ENCODE measurements at regions not wholly inside any gene's neighbourhood (a gene's known extent, or its start where the extent isn't known, plus 50 kb on each side); places are given as distances from the start of the nearest gene placed in this dataset.
"Not testable (repeated sequence)": the region's sequence is repeated elsewhere in the genome, so short reads cannot be mapped to it uniquely, and the experiment has no call there.

- WGBS (ENCODE audit: insufficient coverage) = 50% methylated on average over 3 of the region's 9 CpGs
- Histone ChIP-seq H3K27me3 (ENCODE audit: control insufficient read depth, insufficient read depth, low read length) (no peaks in the 10 kb centered on the region), H3K4me1 (ENCODE audit: control insufficient read depth, insufficient read depth, low read length) (no peaks in the 10 kb centered on the region), H3K36me3 (ENCODE audit: control insufficient read depth, insufficient read depth, low read length) (no peaks in the 10 kb centered on the region), H3K9me3 (replicated peaks; ENCODE audit: control insufficient read depth, low read depth, low read length) (no peaks in the 10 kb centered on the region), H3K27ac (ENCODE audit: low read length) (no peak overlapping the region), H3K4me3 (ENCODE audit: low read length) (no peak overlapping the region)
- no peak for DNase-seq
Measured at GRCh38 chr5:38695021-38695958, 138.8 kb upstream of the LIFR start.

GRCh38 chr5:38697013-38697412 lies 140.6 kb upstream of the LIFR start:
- H3K36me3 ChIP-seq (ENCODE audit: control insufficient read depth, insufficient read depth, low read length) = no peaks in the 10 kb centered on the region
- H3K9me3 ChIP-seq (replicated peaks; ENCODE audit: control insufficient read depth, low read depth, low read length) = no peaks in the 10 kb centered on the region
- no peaks in the 10 kb centered on the region for H3K4me1 ChIP-seq (ENCODE audit: control insufficient read depth, insufficient read depth, low read length)
- no peak overlapping the region for H3K27ac ChIP-seq (ENCODE audit: low read length)
- no peak overlapping the region for H3K4me3 ChIP-seq (ENCODE audit: low read length)
- no peaks in the 10 kb centered on the region for H3K27me3 ChIP-seq (ENCODE audit: control insufficient read depth, insufficient read depth, low read length)
- peak; percentile 38 for DNase-seq

- not testable (repeated sequence) for H3K27ac ChIP-seq (ENCODE audit: low read length); DNase-seq; H3K4me1 ChIP-seq (ENCODE audit: control insufficient read depth, insufficient read depth, low read length); H3K4me3 ChIP-seq (ENCODE audit: low read length); H3K9me3 ChIP-seq (replicated peaks; ENCODE audit: control insufficient read depth, low read depth, low read length); H3K36me3 ChIP-seq (ENCODE audit: control insufficient read depth, insufficient read depth, low read length); H3K27me3 ChIP-seq (ENCODE audit: control insufficient read depth, insufficient read depth, low read length)
- WGBS (ENCODE audit: insufficient coverage) = no CpG with 5 or more reads among the region's 4 CpGs
Measured at GRCh38 chr5:38705529-38705928, 140.3 kb upstream of the OSMR start.

GRCh38 chr5:38706376-38706775 lies 139.4 kb upstream of the OSMR start:
- DNase-seq = no peak
- H3K36me3 ChIP-seq (ENCODE audit: control insufficient read depth, insufficient read depth, low read length) = no peaks in the 10 kb centered on the region
- H3K4me1 ChIP-seq (ENCODE audit: control insufficient read depth, insufficient read depth, low read length) = no peaks in the 10 kb centered on the region
- 40% methylated on average over 1 of the region's 3 CpGs for WGBS (ENCODE audit: insufficient coverage)
- H3K9me3 ChIP-seq (replicated peaks; ENCODE audit: control insufficient read depth, low read depth, low read length) = no peaks in the 10 kb centered on the region
- H3K4me3 ChIP-seq (ENCODE audit: low read length) = no peak overlapping the region
- H3K27me3 ChIP-seq (ENCODE audit: control insufficient read depth, insufficient read depth, low read length) = no peaks in the 10 kb centered on the region
- no peak overlapping the region for H3K27ac ChIP-seq (ENCODE audit: low read length)

- no peaks in the 10 kb centered on the region for H3K4me1 ChIP-seq (ENCODE audit: control insufficient read depth, insufficient read depth, low read length)
- 86% methylated on average over 4 of the region's 10 CpGs for WGBS (ENCODE audit: insufficient coverage)
- no peak overlapping the region for H3K4me3 ChIP-seq (ENCODE audit: low read length)
- no peak overlapping the region for H3K27ac ChIP-seq (ENCODE audit: low read length)
- no peaks in the 10 kb centered on the region for H3K36me3 ChIP-seq (ENCODE audit: control insufficient read depth, insufficient read depth, low read length)
- no peaks in the 10 kb centered on the region for H3K9me3 ChIP-seq (replicated peaks; ENCODE audit: control insufficient read depth, low read depth, low read length)
- no peak for DNase-seq
- no peaks in the 10 kb centered on the region for H3K27me3 ChIP-seq (ENCODE audit: control insufficient read depth, insufficient read depth, low read length)
Measured at GRCh38 chr5:38707352-38708210, 138.2 kb upstream of the OSMR start.

- Histone ChIP-seq H3K36me3 (ENCODE audit: control insufficient read depth, insufficient read depth, low read length) (no peaks in the 10 kb centered on the region), H3K4me1 (ENCODE audit: control insufficient read depth, insufficient read depth, low read length) (no peaks in the 10 kb centered on the region), H3K4me3 (ENCODE audit: low read length) (no peak overlapping the region), H3K27ac (ENCODE audit: low read length) (no peak overlapping the region), H3K27me3 (ENCODE audit: control insufficient read depth, insufficient read depth, low read length) (no peaks in the 10 kb centered on the region), H3K9me3 (replicated peaks; ENCODE audit: control insufficient read depth, low read depth, low read length) (no peaks in the 10 kb centered on the region)
- no peak for DNase-seq
- no CpG with 5 or more reads among the region's 2 CpGs for WGBS (ENCODE audit: insufficient coverage)
Measured at GRCh38 chr5:38709678-38710306, 136.0 kb upstream of the OSMR start.

GRCh38 chr5:38710627-38711026 lies 135.2 kb upstream of the OSMR start:
- WGBS (ENCODE audit: insufficient coverage) = 39% methylated on average over 2 of the region's 2 CpGs
- Histone ChIP-seq H3K4me1 (ENCODE audit: control insufficient read depth, insufficient read depth, low read length) (no peaks in the 10 kb centered on the region), H3K4me3 (ENCODE audit: low read length) (no peak overlapping the region), H3K27me3 (ENCODE audit: control insufficient read depth, insufficient read depth, low read length) (no peaks in the 10 kb centered on the region), H3K36me3 (ENCODE audit: control insufficient read depth, insufficient read depth, low read length) (no peaks in the 10 kb centered on the region), H3K9me3 (replicated peaks; ENCODE audit: control insufficient read depth, low read depth, low read length) (no peaks in the 10 kb centered on the region), H3K27ac (ENCODE audit: low read length) (no peak overlapping the region)
- no peak for DNase-seq

- H3K9me3 ChIP-seq (replicated peaks; ENCODE audit: control insufficient read depth, low read depth, low read length) = no peaks in the 10 kb centered on the region
- no peaks in the 10 kb centered on the region for H3K27me3 ChIP-seq (ENCODE audit: control insufficient read depth, insufficient read depth, low read length)
- no peak for DNase-seq
- no peak overlapping the region for H3K27ac ChIP-seq (ENCODE audit: low read length)
- WGBS (ENCODE audit: insufficient coverage) = 81% methylated on average over 2 of the region's 3 CpGs
- no peaks in the 10 kb centered on the region for H3K4me1 ChIP-seq (ENCODE audit: control insufficient read depth, insufficient read depth, low read length)
- H3K4me3 ChIP-seq (ENCODE audit: low read length) = no peak overlapping the region
- H3K36me3 ChIP-seq (ENCODE audit: control insufficient read depth, insufficient read depth, low read length) = no peaks in the 10 kb centered on the region
Measured at GRCh38 chr5:38712391-38712790, 133.4 kb upstream of the OSMR start.

- H3K4me3 ChIP-seq (ENCODE audit: low read length) = no peak overlapping the region
- no peak overlapping the region for H3K27ac ChIP-seq (ENCODE audit: low read length)
- no peaks in the 10 kb centered on the region for H3K36me3 ChIP-seq (ENCODE audit: control insufficient read depth, insufficient read depth, low read length)
- no peaks in the 10 kb centered on the region for H3K9me3 ChIP-seq (replicated peaks; ENCODE audit: control insufficient read depth, low read depth, low read length)
- no peaks in the 10 kb centered on the region for H3K27me3 ChIP-seq (ENCODE audit: control insufficient read depth, insufficient read depth, low read length)
- 40% methylated on average over 1 of the region's 3 CpGs for WGBS (ENCODE audit: insufficient coverage)
- H3K4me1 ChIP-seq (ENCODE audit: control insufficient read depth, insufficient read depth, low read length) = peaks cover 10% of the 10 kb centered on the region
- DNase-seq = no peak
Measured at GRCh38 chr5:38714240-38714639, 131.6 kb upstream of the OSMR start.

All from muscle of leg (tissue), 3 donors.